ENCODE measurements at regions not wholly inside any gene's neighbourhood (a gene's known extent, or its start where the extent isn't known, plus 50 kb on each side); places are given as distances from the start of the nearest gene placed in this dataset.

GRCh38 chr5:36537724-36538123 is 68.7 kb upstream of the SLC1A3 start:
- H3K36me3 ChIP-seq (ENCODE audit: control insufficient read depth in 1 of 2, insufficient read depth in 2 of 2, low read length in 2 of 2), result no peaks in the 10 kb centered on the region
- no peaks in the 10 kb centered on the region for H3K9me2 ChIP-seq (ENCODE audit: insufficient read depth)
- H3K27ac ChIP-seq (ENCODE audit: low read depth, low read length), result no peak overlapping the region
- H4K20me1 ChIP-seq (ENCODE audit: insufficient read depth), result no peaks in the 10 kb centered on the region
- H3K27me3 ChIP-seq (ENCODE audit: insufficient read depth, low read length), result no peaks in the 10 kb centered on the region
- H3K4me1 ChIP-seq (ENCODE audit: control insufficient read depth in 1 of 2, insufficient read depth in 2 of 2, low read length in 2 of 2), result no peaks in the 10 kb centered on the region
- no peaks in the 10 kb centered on the region for H3K79me2 ChIP-seq (ENCODE audit: insufficient read depth, low read length)
- H3K4me3 ChIP-seq (replicated peaks in 1 of 2; ENCODE audit: low read depth in 1 of 2, low read length in 2 of 2), result no peak overlapping the region
- no peak for ATAC-seq
- DNase-seq (ENCODE audit: low read depth, low spot score), result no peak
- no TSS peak for BruUV-seq (replicated peaks)
- no peak for TF ChIP-seq ZBTB33 (IDR thresholded peaks at IDR 0.05; ENCODE audit: extremely low read depth, insufficient replicate concordance, low read length)
- TF ChIP-seq CEBPB (IDR thresholded peaks at IDR 0.05; ENCODE audit: low read depth), result no peak
- TF ChIP-seq, protein P1, sequence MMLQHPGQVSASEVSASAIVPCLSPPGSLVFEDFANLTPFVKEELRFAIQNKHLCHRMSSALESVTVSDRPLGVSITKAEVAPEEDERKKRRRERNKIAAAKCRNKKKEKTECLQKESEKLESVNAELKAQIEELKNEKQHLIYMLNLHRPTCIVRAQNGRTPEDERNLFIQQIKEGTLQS (IDR thresholded peaks at IDR 0.05), result no peak
- no peak for TF ChIP-seq FOSL1 (IDR thresholded peaks at IDR 0.05; ENCODE audit: low read depth)
- no peak for TF ChIP-seq RAD21 (IDR thresholded peaks at IDR 0.05; ENCODE audit: low read depth)
- no peak for TF ChIP-seq CTCF (IDR thresholded peaks at IDR 0.05 in 2 of 3, conservative IDR thresholded peaks at IDR 0.05 in 1 of 3; ENCODE audit: borderline replicate concordance in 1 of 3, insufficient read depth in 1 of 3, low read depth in 2 of 3, low read length in 2 of 3)
- TF ChIP-seq SRF (IDR thresholded peaks at IDR 0.05; ENCODE audit: low read depth), result no peak
- no peak for TF ChIP-seq YY1 (IDR thresholded peaks at IDR 0.05; ENCODE audit: extremely low read depth, insufficient replicate concordance, low read depth, low read length)
- ChIA-PET RAD21 (ENCODE audit: low non-redundant PET in 1 of 2, low total read pairs in 2 of 2, uncharacterized antibody in 2 of 2, unreplicated experiment in 2 of 2) (no interaction called here), POLR2A (no interaction called here), CTCF (no interaction called here)
- no peaks in the 10 kb centered on the region for H3K9me3 ChIP-seq (ENCODE audit: control insufficient read depth in 1 of 2, insufficient read depth in 1 of 2, low read depth in 1 of 2, low read length in 2 of 2)
- no peak overlapping the region for H3K9ac ChIP-seq (ENCODE audit: low read length)
- no peak overlapping the region for H2AFZ ChIP-seq (ENCODE audit: low read depth, low read length, poor library complexity, severe bottlenecking)
- no peak overlapping the region for H3K4me2 ChIP-seq (ENCODE audit: low read length)
- intact Hi-C loops (cut with micrococcal nuclease), result loop anchor here (5.0 kb wide), 1 partner anchor 590 kb away; no protein-coding TSS in a partner anchor

All from HCT116 (cell line).